HEK293 (cell line): ENCODE measurements at regions not wholly inside any gene's neighbourhood (a gene's known extent, or its start where the extent isn't known, plus 50 kb on each side); places are given as distances from the start of the nearest gene placed in this dataset.
A peak's percentile ranks its signal among the peaks of the same experiment; 100 is the strongest.

Source experiments
- CTCF ChIA-PET: fragments of 350-600 bp; formaldehyde crosslinking; extraction: SDS; loops from one replicate; lab custom pipeline; 2021; ENCODE audit warnings: antibody characterized with exemption; lab: Yijun Ruan, JAX
- POLR2A ChIA-PET: fragments of 300-600 bp; formaldehyde crosslinking; extraction: SDS; loops from one replicate; lab custom pipeline; 2020; ENCODE audit warnings: antibody characterized with exemption, inconsistent platforms; lab: Yijun Ruan, JAX
- H3K27ac ChIP-seq: fragments of 200-500 bp; sonication (Bioruptor generic); 2 replicates; pipeline ENCODE4 v1.5.1; 2014; ENCODE audit warnings: low read depth, low read length, control low read depth, inconsistent platforms; ENCODE audit errors: extremely low read depth
- H3K36me3 ChIP-seq, 2 experiments: fragments of 200-500 bp in 1 of 2; sonication (Bioruptor generic) in 1 of 2; 1 replicate in 1 of 2; 2 replicates in 1 of 2; pipeline ENCODE4 v1.5.1; 2014 to 2017; ENCODE audit warnings: inconsistent platforms in 2 of 2, low read length in 2 of 2; ENCODE audit not compliant: control insufficient read depth in 2 of 2, insufficient read depth in 1 of 2
- H3K4me1 ChIP-seq: fragments of 200-500 bp; sonication (Bioruptor generic); 2 replicates; pipeline ENCODE4 v1.5.1; 2014; ENCODE audit warnings: mild to moderate bottlenecking, low read length, inconsistent platforms; ENCODE audit not compliant: control insufficient read depth, insufficient read depth
- H3K4me3 ChIP-seq: 2 replicates; pipeline ENCODE4 v1.5.1; 2011; ENCODE audit warnings: low read depth, mild to moderate bottlenecking, control low read depth, low read length, moderate library complexity
- H3K9me3 ChIP-seq: fragments of 200-500 bp; sonication (Bioruptor generic); 2 replicates; pipeline ENCODE4 v1.5.1; 2014; ENCODE audit warnings: low read depth, low read length, inconsistent platforms; ENCODE audit not compliant: control insufficient read depth, insufficient read depth
- EGR2 ChIP-seq: fragments of 450-650 bp; formaldehyde crosslinking; IDR thresholded peaks from 2 replicates; pipeline ENCODE4 v1.5.1; 2016; ENCODE audit warnings: low read depth, missing biosample characterization, missing genetic modification characterization
- FEZF1 ChIP-seq: fragments of 450-650 bp; formaldehyde crosslinking; IDR thresholded peaks from 2 replicates; pipeline ENCODE4 v1.5.1; 2016; ENCODE audit warnings: missing biosample characterization, missing genetic modification characterization
- INSM2 ChIP-seq: fragments of 450-650 bp; formaldehyde crosslinking; IDR thresholded peaks from 2 replicates; pipeline ENCODE4 v1.5.1; 2016; ENCODE audit warnings: missing biosample characterization, missing genetic modification characterization
- KLF10 ChIP-seq: fragments of 450-650 bp; IDR thresholded peaks from 2 replicates; pipeline ENCODE4 v1.5.1; 2018; ENCODE audit warnings: missing biosample characterization, mild to moderate bottlenecking, missing genetic modification characterization
- KLF8 ChIP-seq: fragments of 450-650 bp; formaldehyde crosslinking; IDR thresholded peaks from 2 replicates; pipeline ENCODE4 v1.5.1; 2016; ENCODE audit warnings: missing biosample characterization, missing genetic modification characterization
- MYNN ChIP-seq: fragments of 450-650 bp; formaldehyde crosslinking; IDR thresholded peaks from 2 replicates; pipeline ENCODE4 v1.5.1; 2016; ENCODE audit warnings: missing biosample characterization, missing genetic modification characterization, borderline replicate concordance
- RBAK ChIP-seq: fragments of 450-650 bp; formaldehyde crosslinking; IDR thresholded peaks from 2 replicates; pipeline ENCODE4 v1.5.1; 2016; ENCODE audit warnings: missing biosample characterization, missing genetic modification characterization
- SCRT2 ChIP-seq: fragments of 450-650 bp; formaldehyde crosslinking; IDR thresholded peaks from 2 replicates; pipeline ENCODE4 v1.5.1; 2016; ENCODE audit warnings: missing biosample characterization, missing genetic modification characterization
- YY2 ChIP-seq: fragments of 450-650 bp; formaldehyde crosslinking; IDR thresholded peaks from 2 replicates; pipeline ENCODE4 v1.5.1; 2016; ENCODE audit warnings: missing biosample characterization, missing genetic modification characterization
- ZBTB1 ChIP-seq: fragments of 450-650 bp; formaldehyde crosslinking; IDR thresholded peaks from 2 replicates; pipeline ENCODE4 v1.5.1; 2016; ENCODE audit warnings: missing biosample characterization, missing genetic modification characterization
- ZIC2 ChIP-seq: fragments of 450-650 bp; formaldehyde crosslinking; IDR thresholded peaks from 2 replicates; pipeline ENCODE4 v1.5.1; 2016; ENCODE audit warnings: missing biosample characterization, missing genetic modification characterization
- ZNF140 ChIP-seq: fragments of 450-650 bp; formaldehyde crosslinking; IDR thresholded peaks from 2 replicates; pipeline ENCODE4 v1.5.1; 2016; ENCODE audit warnings: missing biosample characterization, missing genetic modification characterization
- ZNF18 ChIP-seq: fragments of 450-650 bp; formaldehyde crosslinking; IDR thresholded peaks from 2 replicates; pipeline ENCODE4 v1.5.1; 2016; ENCODE audit warnings: missing biosample characterization, missing genetic modification characterization
- ZNF23 ChIP-seq: fragments of 450-650 bp; formaldehyde crosslinking; IDR thresholded peaks from 2 replicates; pipeline ENCODE4 v1.5.1; 2016; ENCODE audit warnings: missing biosample characterization, missing genetic modification characterization, borderline replicate concordance
- ZNF24 ChIP-seq: fragments of 450-650 bp; formaldehyde crosslinking; IDR thresholded peaks from 2 replicates; pipeline ENCODE4 v1.5.1; 2016; ENCODE audit warnings: missing biosample characterization, missing genetic modification characterization
- ZNF292 ChIP-seq: fragments of 450-650 bp; formaldehyde crosslinking; IDR thresholded peaks from 2 replicates; pipeline ENCODE4 v1.5.1; 2016; ENCODE audit warnings: low read depth, missing biosample characterization, missing genetic modification characterization, borderline replicate concordance
- ZNF302 ChIP-seq: fragments of 450-650 bp; formaldehyde crosslinking; IDR thresholded peaks from 2 replicates; pipeline ENCODE4 v1.5.1; 2016; ENCODE audit warnings: missing biosample characterization, missing genetic modification characterization, low read depth
- ZNF324 ChIP-seq: fragments of 450-650 bp; formaldehyde crosslinking; IDR thresholded peaks from 2 replicates; pipeline ENCODE4 v1.5.1; 2016; ENCODE audit warnings: missing biosample characterization, missing genetic modification characterization
- ZNF394 ChIP-seq: fragments of 450-650 bp; formaldehyde crosslinking; IDR thresholded peaks from 2 replicates; pipeline ENCODE4 v1.5.1; 2016; ENCODE audit warnings: missing biosample characterization, missing genetic modification characterization, mild to moderate bottlenecking, moderate library complexity, borderline replicate concordance
- ZNF529 ChIP-seq: fragments of 450-650 bp; formaldehyde crosslinking; IDR thresholded peaks from 2 replicates; pipeline ENCODE4 v1.5.1; 2017; ENCODE audit warnings: missing genetic modification characterization, missing biosample characterization; ENCODE audit not compliant: insufficient replicate concordance
- ZNF548 ChIP-seq: fragments of 450-650 bp; formaldehyde crosslinking; IDR thresholded peaks from 2 replicates; pipeline ENCODE4 v1.5.1; 2016; ENCODE audit warnings: missing biosample characterization, missing genetic modification characterization
- ZNF596 ChIP-seq: fragments of 450-650 bp; IDR thresholded peaks from 2 replicates; pipeline ENCODE4 v1.5.0; 2018; ENCODE audit warnings: missing biosample characterization, mild to moderate bottlenecking, missing genetic modification characterization, moderate library complexity
- TF ChIP-seq, protein P1 (sequence below): fragments of 450-650 bp; formaldehyde crosslinking; IDR thresholded peaks from 2 replicates; pipeline ENCODE4 v1.5.1; 2016; ENCODE audit warnings: missing biosample characterization, missing genetic modification characterization
- TF ChIP-seq, protein P2 (sequence below): fragments of 450-650 bp; formaldehyde crosslinking; IDR thresholded peaks from 2 replicates; pipeline ENCODE4 v1.5.1; 2016; ENCODE audit warnings: missing biosample characterization, missing genetic modification characterization
- TF ChIP-seq, protein P3 (sequence below): fragments of 450-650 bp; formaldehyde crosslinking; optimal IDR thresholded peaks from 2 replicates; pipeline ENCODE3; 2016; ENCODE audit warnings: missing biosample characterization, mild to moderate bottlenecking, missing genetic modification characterization
- TF ChIP-seq, protein P4 (sequence below): fragments of 450-650 bp; IDR thresholded peaks from 2 replicates; pipeline ENCODE4 v1.5.1; 2018; ENCODE audit warnings: missing biosample characterization, missing genetic modification characterization
- TF ChIP-seq, protein P5 (sequence below): fragments of 450-650 bp; formaldehyde crosslinking; IDR thresholded peaks from 2 replicates; pipeline ENCODE4 v1.5.1; 2016; ENCODE audit warnings: missing biosample characterization, missing genetic modification characterization

DNA sequence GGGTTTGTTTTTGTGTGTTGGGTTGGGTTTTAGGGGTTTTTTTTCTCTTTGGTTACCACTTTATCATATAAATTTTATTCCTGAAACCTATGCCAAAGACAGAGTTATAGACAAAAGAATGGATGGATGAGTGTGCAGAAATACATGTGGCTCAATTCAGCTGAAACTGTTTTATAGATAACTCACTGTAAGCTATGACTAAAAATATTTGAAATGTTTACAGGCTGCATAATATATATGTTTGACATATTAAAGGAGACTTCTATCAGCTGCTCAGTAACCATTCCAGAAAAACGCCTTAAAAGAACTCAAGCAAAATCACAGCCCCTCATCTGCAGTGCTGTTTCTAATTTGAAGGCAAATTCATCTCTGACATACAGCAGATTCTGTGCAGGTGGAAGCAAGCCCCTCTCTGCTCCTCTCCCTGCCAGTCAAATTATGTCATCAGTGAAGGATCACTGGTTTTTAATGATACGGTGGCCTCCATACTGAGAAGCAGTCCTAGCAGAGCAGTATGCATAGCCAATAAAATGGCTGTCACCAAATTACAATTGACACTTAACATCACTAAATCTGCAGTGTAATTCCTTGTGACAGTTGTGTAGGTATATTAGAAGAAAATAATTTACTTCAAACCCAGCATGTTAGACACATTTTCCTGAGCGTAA lies 301.6 kb downstream of the NR2F1-AS1 start (continued):
- TF ChIP-seq ZNF529 (tag by site-specific recombination) = no peak
- no peak for TF ChIP-seq ZNF394 (tag by site-specific recombination)
- TF ChIP-seq, protein P1, sequence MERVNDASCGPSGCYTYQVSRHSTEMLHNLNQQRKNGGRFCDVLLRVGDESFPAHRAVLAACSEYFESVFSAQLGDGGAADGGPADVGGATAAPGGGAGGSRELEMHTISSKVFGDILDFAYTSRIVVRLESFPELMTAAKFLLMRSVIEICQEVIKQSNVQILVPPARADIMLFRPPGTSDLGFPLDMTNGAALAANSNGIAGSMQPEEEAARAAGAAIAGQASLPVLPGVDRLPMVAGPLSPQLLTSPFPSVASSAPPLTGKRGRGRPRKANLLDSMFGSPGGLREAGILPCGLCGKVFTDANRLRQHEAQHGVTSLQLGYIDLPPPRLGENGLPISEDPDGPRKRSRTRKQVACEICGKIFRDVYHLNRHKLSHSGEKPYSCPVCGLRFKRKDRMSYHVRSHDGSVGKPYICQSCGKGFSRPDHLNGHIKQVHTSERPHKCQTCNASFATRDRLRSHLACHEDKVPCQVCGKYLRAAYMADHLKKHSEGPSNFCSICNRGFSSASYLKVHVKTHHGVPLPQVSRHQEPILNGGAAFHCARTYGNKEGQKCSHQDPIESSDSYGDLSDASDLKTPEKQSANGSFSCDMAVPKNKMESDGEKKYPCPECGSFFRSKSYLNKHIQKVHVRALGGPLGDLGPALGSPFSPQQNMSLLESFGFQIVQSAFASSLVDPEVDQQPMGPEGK (tag by site-specific recombination) = no peak
- no peak for TF ChIP-seq ZNF23 (tag by site-specific recombination)
- no peak for TF ChIP-seq ZNF302 (tag by site-specific recombination)
- no peak for TF ChIP-seq ZNF292
- TF ChIP-seq ZNF140 (tag by site-specific recombination) = no peak
- TF ChIP-seq ZIC2 (tag by site-specific recombination) = peak; percentile 43; the same call in 1 of the 2 replicates
- no peak for TF ChIP-seq ZBTB1 (tag by site-specific recombination)
- TF ChIP-seq MYNN (tag by site-specific recombination) = no peak
- TF ChIP-seq, protein P2, sequence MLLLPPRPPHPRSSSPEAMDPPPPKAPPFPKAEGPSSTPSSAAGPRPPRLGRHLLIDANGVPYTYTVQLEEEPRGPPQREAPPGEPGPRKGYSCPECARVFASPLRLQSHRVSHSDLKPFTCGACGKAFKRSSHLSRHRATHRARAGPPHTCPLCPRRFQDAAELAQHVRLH (tag by site-specific recombination) = no peak
- TF ChIP-seq KLF8 (tag by site-specific recombination) = no peak
- TF ChIP-seq FEZF1 (tag by site-specific recombination) = 0 out of 2 replicates have a peak, but pooled peaks have one; percentile 28
- TF ChIP-seq, protein P3, sequence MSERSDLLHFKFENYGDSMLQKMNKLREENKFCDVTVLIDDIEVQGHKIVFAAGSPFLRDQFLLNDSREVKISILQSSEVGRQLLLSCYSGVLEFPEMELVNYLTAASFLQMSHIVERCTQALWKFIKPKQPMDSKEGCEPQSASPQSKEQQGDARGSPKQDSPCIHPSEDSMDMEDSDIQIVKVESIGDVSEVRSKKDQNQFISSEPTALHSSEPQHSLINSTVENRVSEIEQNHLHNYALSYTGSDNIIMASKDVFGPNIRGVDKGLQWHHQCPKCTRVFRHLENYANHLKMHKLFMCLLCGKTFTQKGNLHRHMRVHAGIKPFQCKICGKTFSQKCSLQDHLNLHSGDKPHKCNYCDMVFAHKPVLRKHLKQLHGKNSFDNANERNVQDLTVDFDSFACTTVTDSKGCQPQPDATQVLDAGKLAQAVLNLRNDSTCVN (tag by site-specific recombination) = no peak
- no peak for TF ChIP-seq ZNF596
- TF ChIP-seq, all 188 proteins: peak for 4

DNA sequence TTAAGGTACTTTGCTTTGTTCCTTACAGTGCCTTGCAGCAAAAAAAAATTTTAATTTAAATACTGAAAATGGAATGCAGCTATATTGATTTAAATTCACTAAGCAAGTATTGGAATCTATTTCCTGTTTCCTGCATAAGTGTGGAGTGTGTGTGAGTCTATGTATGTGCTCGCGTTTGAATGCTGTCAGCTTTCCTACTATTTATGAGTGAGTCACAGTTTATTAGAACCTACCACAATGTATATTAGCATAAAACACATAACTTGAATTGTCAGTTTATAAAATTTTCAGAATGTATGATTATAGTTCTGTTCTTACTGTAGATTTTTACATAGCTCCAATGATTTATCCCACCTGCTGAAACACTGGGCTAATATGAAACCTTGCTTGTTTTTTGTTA lies 302.1 kb downstream of the NR2F1-AS1 start:
- H3K36me3 ChIP-seq = no peaks in the 10 kb centered on the region
- no peak overlapping the region for H3K27ac ChIP-seq
- no peaks in the 10 kb centered on the region for H3K9me3 ChIP-seq
- TF ChIP-seq ZNF18 (tag by site-specific recombination) (no peak), KLF10 (tag by site-specific recombination) (no peak), ZNF324 (tag by site-specific recombination) (no peak), ZNF24 (no peak), SCRT2 (no peak), YY2 (no peak), EGR2 (tag by site-specific recombination) (no peak), RBAK (no peak), INSM2 (tag by site-specific recombination) (no peak), ZNF548 (tag by site-specific recombination) (no peak)
- TF ChIP-seq, protein P4, sequence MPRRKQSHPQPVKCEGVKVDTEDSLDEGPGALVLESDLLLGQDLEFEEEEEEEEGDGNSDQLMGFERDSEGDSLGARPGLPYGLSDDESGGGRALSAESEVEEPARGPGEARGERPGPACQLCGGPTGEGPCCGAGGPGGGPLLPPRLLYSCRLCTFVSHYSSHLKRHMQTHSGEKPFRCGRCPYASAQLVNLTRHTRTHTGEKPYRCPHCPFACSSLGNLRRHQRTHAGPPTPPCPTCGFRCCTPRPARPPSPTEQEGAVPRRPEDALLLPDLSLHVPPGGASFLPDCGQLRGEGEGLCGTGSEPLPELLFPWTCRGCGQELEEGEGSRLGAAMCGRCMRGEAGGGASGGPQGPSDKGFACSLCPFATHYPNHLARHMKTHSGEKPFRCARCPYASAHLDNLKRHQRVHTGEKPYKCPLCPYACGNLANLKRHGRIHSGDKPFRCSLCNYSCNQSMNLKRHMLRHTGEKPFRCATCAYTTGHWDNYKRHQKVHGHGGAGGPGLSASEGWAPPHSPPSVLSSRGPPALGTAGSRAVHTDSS (tag by site-specific recombination) = no peak
- TF ChIP-seq, protein P5, sequence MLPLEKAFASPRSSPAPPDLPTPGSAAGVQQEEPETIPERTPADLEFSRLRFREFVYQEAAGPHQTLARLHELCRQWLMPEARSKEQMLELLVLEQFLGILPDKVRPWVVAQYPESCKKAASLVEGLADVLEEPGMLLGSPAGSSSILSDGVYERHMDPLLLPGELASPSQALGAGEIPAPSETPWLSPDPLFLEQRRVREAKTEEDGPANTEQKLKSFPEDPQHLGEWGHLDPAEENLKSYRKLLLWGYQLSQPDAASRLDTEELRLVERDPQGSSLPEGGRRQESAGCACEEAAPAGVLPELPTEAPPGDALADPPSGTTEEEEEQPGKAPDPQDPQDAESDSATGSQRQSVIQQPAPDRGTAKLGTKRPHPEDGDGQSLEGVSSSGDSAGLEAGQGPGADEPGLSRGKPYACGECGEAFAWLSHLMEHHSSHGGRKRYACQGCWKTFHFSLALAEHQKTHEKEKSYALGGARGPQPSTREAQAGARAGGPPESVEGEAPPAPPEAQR (tag by site-specific recombination) = no peak
- POLR2A ChIA-PET = no interaction called here
- H3K4me1 ChIP-seq = no peaks in the 10 kb centered on the region
- CTCF ChIA-PET = interaction anchor here (0.6 kb wide), 1 partner anchor 601 kb away, joined by 5 read pairs; no protein-coding TSS in a partner anchor
- no peak overlapping the region for H3K4me3 ChIP-seq
